ENCODE measurements at regions not wholly inside any gene's neighbourhood (a gene's known extent, or its start where the extent isn't known, plus 50 kb on each side); places are given as distances from the start of the nearest gene placed in this dataset.

DNA sequence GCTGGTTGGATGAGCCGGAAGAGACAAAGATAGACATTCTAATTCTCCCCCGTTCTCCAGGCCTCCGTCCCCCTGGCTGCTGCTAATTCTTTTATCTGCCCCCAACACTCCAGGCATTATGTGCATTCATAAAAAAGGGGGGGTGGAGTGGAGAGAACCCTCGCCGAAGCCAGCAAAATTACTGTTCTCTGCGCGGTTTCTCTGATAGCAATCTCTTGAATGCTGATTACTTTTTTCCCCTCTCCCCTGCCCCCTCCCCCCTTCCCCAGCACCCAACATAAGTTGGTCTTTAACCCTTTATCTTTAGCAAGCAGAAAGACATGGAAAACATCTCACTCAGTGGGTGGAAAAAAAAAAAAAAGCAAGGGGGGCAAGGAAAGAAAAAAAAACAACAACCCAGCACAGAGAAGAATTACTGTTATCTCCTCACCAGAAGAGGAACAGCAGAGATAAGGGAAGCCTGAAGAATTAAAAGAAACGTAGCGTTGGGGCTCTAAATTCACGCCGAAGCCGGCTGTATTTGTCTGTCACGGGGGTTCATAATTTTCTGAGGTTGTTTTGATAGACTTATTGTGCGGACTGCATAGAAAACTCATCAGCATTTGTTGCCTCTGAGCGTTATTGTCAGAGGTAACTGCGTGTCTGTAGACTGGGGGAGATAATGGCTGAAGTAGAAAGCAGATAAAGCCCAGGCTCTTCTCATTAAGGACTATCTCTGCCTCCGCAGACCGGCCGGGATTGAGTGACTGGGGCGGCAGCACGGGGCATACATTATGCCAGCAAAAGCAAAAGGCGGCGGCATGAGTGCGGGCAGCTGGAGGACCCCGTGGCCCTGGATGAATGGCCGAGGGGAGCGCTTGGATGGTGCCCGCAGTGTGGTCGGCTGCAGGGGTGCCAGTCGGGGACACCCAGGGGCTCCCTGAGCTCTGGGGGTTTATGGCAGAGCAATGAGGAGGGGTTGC, 126.9 kb downstream of the MRM1 start:
- no peak for DNase-seq (ENCODE audit: low spot score)

- DNase-seq (ENCODE audit: low spot score): no peak
These were observed 128.9 kb downstream of the MRM1 start for GRCh38 chr17:36730095-36730808.

- no peak for DNase-seq (ENCODE audit: low spot score)
These were observed 129.6 kb downstream of the MRM1 start for GRCh38 chr17:36730857-36731490.

DNA sequence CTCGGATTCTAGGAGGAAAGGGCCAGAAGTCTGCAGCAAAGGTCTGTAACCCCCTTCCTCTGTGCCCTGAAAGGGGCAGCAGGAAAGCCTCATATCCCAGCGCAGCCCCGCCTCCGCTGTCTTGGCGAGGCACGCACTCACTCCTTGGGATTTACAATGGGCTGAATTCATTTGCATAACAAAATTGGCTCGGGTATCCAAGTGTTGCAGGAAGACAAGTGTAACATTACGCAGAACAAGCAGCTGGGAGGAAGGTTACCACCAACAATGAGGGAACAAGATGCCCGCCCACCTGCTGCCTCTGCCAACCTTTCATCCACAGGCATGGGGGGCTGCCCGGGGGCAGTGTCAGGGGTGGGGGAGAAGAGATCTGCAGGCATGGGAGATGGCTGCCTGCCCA, 130.4 kb downstream of the MRM1 start:
- DNase-seq (ENCODE audit: low spot score): no peak

DNA sequence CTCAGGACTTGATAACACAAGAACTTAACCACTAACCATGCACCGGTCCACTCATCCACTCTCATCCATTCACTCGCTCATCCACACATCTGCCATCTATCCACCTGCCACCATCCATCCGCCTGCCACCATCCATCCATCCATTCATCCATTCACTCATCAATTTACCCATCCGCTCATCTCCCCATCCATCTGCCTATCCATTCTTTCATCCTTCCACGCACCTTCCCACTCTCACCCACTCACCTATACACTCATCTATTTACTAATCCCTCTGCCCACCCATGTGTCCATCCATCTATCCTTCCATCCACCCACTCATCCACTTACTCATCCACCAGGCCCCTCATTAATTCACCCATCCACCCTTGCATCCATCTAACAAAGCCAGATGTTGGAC, 131.0 kb downstream of the MRM1 start:
- DNase-seq (ENCODE audit: low spot score): no peak

DNA sequence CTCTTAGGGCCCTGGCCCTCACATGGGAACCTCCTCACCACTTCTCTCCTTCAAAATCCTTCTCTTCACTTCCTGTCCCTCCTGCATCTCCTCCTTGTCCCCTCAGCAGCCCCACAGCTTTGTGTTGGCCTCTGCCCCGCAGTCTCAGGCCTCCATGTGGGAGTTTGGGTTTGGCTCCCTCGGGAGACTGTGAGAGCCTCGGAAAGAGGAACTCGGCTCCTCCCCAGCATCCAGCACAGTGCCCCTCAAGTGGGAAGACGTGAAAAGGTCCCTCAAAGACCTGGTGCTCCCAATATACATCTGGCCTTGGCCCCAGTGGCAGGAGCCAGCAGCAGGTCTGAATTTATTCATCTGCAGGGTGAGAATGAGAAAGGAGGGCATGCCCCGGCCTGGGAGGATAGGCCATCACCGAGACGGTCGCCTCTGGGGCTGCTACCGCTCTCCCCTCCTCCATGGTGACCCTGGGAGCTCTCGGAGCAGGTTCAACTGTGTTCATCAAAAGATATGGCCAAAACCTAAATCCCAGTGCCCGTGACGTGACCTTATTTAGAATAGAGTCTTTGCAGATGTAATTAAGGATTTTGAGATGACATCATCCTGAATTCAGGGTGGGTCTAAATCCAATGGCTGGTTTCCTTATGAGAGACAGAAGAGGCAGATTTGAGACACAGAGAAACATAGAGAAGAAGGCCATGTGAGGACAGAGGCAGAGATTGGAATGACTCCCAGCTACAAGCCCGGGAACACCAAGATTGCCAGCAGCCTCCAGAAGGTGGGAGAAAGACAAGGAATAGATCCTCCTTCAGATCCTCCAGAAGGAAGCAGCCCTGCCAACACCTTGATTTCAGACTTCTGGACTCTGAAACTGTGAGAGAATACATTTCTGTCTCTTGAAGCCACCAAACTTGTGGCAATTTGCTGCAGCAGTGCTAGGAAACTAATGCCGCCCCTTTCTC, 135.1 kb downstream of the MRM1 start:
- DNase-seq (ENCODE audit: low spot score): no peak

GRCh38 chr17:36739208-36739607, 137.8 kb downstream of the MRM1 start:
- DNase-seq (ENCODE audit: low spot score): no peak

GRCh38 chr17:36740157-36740556, 138.8 kb downstream of the MRM1 start:
- DNase-seq (ENCODE audit: low spot score): no peak

- DNase-seq (ENCODE audit: low spot score): no peak
These were observed 139.9 kb downstream of the MRM1 start for GRCh38 chr17:36741019-36741902.

GRCh38 chr17:36742267-36743000, 141.1 kb downstream of the MRM1 start:
- no peak for DNase-seq (ENCODE audit: low spot score)

- no peak for DNase-seq (ENCODE audit: low spot score)
These were observed 141.7 kb downstream of the MRM1 start for GRCh38 chr17:36743130-36743529.

DNA sequence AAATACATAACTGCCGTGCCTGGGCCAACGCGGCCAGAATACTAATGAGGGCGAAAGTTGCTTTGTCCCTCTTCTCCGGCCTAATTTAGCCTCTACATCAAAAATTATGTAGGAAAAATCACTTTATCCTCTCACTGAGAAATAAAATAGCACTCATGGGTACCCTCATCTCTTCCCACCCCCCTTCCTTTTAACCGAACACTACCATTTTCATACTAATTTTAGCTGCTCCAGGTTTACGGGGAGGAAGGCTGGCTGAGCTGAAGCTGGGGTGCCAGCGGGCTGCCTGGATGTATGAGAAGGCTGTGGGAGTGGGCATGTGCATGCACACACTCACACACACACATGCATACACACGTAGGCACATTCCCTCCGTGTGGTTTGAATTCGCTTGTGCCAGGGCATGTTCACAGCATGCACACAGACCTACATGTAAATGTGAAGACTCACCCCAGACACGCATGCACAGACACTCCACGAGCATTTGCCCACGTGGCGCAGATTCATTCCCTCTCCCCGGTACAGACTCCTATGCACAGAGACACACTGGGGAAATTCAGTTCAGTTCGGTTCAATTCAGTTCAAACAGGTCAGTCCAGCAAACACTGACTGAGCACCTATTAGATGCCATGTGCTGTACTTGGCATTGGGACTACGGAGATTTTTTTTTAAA, 145.1 kb downstream of the MRM1 start:
- no peak for DNase-seq (ENCODE audit: low spot score)

DNA sequence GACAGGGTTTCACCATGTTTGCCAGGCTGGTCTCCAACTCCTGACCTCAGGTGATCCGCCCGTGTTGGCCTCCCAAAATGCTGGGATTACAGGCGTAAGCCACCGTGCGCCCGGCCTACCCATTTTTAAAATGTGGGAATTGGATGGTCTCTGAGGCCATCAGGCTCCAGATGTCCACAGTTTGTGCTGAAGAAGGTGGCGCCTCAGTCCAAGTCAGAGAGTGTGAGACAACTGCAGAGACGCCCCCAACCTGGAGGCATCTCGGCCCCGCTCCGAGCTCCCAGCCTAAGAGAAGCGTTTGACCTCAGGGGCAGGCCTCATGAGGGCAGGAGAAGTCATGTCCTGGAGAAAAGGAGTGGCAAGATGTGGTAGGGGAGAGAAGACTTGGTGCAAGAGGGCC, 146.5 kb downstream of the MRM1 start:
- DNase-seq (ENCODE audit: low spot score): no peak

- DNase-seq (ENCODE audit: low spot score): no peak
These were observed 146.9 kb downstream of the MRM1 start for GRCh38 chr17:36748272-36748671.

- DNase-seq (ENCODE audit: low spot score): no peak
These were observed 148.1 kb downstream of the MRM1 start for GRCh38 chr17:36749493-36749892.

DNA sequence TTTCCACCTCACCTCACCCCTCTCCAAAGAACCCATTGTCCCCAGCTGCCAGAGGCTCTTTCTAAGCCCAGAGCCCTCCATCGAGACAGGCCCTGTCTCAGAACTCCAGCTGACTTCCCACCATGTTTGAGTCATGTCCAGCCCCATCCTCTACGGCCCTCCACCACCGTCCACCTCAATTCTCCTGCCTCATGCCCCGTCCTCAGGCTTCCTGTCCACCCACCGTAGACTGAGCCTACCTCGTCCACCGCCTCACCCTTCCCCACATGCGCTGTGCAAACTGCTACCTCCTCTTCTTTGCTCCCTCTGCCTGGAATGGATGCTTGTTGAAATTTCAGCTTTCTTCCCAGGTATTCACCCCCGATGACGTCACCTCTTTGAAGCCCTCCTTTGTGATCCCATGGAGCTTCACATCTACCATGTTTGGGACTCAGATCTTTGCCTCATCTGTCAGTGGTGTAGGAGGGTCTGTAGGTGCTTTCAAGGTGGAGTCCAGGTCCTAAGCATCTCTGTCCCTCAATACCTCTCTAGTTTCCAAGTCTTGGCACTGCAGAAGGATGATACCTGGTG, 149.0 kb downstream of the MRM1 start:
- DNase-seq (ENCODE audit: low spot score): no peak

DNA sequence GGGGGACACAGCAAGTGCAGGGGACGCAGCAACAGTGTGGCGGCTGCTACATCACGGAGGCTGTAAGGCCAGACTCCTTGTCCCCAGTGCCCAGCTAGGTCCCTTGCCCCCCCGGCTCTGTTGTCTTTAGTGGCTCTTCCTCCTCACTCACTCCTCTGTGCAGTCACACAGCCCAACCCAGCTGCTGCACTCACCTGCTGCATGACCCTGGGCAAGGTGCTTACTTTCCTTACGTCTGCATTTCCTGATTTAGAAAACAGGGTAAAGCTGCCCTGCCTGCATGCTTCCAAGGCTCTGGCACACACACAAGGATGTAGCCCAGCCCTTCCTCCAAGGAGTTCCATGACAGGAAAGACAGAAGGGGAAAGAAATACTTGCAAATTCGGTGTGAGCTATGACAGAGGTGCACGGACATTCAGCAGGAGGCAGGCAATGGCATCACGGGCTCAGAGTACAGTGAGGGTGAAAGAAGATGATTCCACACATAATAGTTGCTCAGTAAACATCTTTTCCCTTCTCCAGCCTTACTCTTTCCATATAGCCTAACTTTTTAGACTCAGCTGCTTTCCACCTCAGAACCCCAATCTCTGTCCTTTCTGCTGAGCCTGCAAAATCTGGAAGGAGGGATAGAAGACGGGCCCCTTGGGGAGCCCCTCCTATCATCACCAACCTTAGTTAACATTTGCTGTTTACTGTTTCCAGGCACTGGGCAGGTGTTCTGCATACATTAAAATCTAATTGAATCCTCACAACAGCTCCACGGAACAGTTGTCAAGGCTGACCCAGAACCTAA, 150.9 kb downstream of the MRM1 start:
- DNase-seq (ENCODE audit: low spot score): no peak

GRCh38 chr17:36755586-36755985, 154.2 kb downstream of the MRM1 start:
- peak; percentile 34 for DNase-seq (ENCODE audit: low spot score)

Measured in HuH-7.5 (cell line).